IPS-NIHi11 (cell line): ENCODE measurements at regions not wholly inside any gene's neighbourhood (a gene's known extent, or its start where the extent isn't known, plus 50 kb on each side); places are given as distances from the start of the nearest gene placed in this dataset.

Experiments used
- DNase-seq: peaks from one replicate; pipeline ENCODE4 v3.0.0; 2012; ENCODE audit warnings: mixed read lengths, low spot score

- no peak for DNase-seq
Observed at GRCh38 chr1:232279909-232280400, 350.0 kb downstream of the SIPA1L2 start.

DNA sequence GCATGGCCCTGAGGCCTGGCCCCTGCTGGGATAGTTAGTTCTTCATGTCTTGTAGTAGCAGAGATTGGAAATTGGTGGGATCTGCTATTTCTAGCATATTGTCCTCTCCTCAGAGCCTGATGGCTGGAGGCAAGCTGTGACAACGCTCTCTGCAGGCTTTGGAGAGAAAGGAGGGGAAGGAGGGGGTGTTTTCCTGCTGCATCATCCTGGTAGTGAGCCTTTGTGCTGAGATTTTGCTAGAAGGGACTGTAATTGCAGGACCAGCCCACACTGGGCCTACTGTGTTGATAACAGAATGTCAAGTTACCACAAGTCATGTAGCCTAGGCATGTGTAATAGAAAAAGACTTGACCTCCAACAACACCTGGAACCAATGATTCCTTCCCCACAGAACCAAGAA, 351.0 kb downstream of the SIPA1L2 start:
- no peak for DNase-seq

DNA sequence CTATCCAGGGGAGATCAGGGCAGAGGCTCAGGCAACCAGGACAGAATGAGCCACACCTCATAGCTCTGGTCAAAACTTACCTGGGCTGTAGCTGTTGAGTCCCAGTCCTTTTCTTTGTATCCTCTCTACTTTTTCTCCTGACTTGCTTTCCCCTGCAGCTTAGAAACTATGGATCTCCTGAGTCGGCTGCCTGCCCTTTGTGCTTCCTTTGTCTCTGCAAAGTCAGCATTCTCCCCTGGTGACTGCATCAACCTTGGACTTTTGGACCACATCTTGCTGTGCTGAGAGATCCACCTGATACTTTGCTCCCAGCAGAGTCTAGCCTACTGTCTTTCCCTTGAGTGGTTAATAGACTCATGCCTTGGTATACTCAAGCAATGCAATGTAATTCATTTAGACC, 353.3 kb downstream of the SIPA1L2 start:
- DNase-seq: no peak

DNA sequence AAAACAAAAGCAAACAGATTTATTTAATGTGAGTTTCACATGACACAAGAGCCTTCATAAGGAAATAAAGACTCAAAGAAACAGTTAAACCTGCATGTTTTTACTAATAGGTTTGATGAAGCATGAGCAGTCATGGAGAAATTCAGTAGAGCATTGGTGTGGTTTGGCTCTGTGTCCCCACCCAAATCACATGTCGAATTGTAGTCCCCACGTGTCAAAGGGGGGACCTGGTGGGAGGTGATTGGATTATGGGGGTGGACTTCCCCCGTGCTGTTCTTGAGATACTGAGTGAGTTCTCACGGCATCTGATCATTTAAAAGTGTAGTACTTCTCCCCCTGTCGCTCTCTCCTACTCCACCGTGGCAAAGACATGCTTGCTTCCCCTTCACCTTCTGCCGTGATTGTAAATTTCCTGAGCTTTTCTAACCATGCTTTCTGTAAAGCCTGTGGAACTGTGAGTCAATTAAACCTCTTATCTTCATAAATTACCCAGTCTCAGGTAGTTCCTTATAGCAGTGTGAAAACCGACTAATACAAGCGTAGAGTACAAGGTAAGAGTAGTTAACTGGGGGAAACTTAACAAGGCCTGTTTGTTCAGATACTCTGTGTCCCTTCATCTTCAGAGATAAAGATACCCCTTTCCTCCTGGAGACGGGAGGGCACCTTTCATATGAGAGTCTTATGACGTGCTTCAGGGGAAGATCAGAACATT, 354.8 kb downstream of the SIPA1L2 start:
- no peak for DNase-seq

DNA sequence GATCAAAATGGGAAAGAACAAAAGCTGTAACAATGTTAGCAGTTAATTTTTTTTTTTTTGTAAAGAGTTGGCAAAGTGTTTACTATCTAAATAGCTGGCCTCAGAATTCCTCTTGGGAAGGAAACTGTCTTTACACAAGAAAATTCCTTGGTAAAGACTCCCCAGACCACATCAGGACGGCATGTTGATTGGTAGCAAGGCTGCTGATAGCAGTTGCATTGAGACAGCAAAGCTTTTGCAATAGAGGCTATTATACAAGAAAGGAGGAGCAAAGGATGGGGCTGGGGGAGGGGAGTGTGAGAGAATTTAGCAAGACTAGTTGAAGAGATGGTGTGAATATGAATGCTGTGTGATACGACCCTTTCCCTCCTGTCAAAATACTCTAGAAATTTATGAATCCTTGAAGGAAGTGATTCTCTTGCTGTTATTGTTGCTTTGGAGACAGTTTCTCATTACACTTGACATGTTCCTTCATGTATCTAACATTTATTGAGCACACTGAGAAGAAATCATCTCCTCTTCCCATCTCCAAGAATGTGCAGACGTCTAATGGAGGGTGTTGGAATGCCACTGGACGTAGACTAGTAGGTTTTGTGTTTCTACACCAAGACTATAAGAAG, 355.6 kb downstream of the SIPA1L2 start:
- DNase-seq: no peak

- DNase-seq: no peak
Observed at GRCh38 chr1:232273011-232273410, 356.9 kb downstream of the SIPA1L2 start.

DNA sequence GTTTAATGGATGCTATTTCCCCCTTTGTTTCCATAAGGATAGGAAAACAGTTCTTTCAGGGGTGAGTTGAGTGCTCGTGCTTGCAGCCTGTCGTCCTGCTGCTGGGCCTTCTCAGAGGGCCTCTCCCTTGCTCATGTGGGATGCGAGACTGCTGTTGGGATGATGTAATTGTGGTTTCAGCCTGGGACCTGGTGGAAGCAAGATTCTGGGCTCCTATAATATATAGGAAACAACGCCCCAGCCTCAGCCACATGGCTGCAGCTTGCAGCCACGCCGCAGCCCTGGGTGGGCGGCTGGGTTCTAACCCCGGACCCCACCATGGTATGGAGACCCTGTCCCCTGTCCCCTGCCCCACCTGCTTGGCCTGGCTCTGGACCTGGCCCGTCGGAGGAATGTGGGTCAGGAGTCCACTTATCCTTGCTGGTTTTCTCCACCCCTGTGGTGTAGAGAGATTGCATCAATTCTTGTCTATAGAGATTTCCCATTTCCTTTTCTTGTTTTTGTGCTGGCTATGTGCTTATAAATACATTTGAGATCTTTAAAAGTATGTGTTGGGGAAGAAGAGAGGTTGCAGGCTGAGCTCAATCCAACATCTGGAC, 357.8 kb downstream of the SIPA1L2 start:
- no peak for DNase-seq

- no peak for DNase-seq
Observed at GRCh38 chr1:232271299-232271698, 358.6 kb downstream of the SIPA1L2 start.

- DNase-seq: no peak
Observed at GRCh38 chr1:232269988-232270387, 359.9 kb downstream of the SIPA1L2 start.

DNA sequence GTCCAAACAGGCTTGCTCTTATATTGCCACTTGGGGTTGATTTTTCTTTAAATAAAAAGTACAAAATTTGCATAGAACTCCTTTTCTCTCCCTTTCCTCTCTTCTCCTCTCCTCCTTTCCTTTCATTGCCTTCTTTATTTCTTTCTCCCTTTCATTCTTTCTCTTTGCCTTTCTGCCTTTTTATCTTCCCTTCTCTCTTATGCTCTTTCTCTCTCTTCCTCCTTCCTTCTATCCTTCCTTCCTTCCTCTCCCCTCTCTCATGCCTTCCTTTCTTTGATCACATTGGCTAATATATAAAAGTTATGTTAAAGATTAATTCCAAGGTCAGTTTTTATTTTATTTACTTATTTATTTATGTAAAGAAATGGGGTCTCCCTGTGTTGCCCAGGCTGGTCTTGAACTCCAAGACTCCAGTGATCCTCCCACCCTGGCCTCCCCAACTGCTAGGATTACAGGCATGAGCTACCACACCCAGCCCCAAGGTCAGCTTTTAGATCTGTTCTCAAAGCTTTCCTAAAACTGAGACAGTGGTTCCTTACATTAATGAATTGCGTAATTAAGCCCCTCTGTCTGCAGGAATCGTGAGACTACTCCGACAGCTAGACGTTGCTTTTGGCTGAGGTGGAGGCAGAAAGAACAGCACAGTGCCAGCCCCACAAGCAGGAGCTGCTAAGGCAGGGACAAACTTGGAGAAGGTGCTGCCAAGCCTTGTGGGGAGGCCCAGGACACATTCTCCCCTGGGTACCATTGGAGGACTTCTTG, 361.9 kb downstream of the SIPA1L2 start:
- DNase-seq: no peak

GRCh38 chr1:232267092-232267836, 362.7 kb downstream of the SIPA1L2 start:
- no peak for DNase-seq

- DNase-seq: no peak
Observed at GRCh38 chr1:232263452-232263851, 366.5 kb downstream of the SIPA1L2 start.

DNA sequence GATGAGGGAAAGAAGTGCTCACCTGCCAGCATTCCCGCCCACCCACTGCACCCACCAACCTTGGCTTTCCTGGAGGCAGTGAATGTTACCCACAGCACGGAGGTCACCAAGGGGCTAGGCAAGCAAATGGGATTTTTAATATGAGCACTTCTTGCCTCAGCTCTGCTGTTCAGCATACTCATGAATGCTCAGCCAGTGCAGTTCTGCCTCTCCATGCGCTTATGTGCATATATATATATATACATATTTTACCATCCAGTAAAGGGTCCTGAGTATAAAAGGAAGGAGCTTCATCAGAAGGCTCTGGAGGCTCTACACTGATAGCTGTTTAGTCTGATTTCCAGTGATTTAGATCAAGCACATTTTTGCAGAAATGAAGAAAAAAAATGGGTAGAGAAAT, 366.9 kb downstream of the SIPA1L2 start:
- DNase-seq: no peak

DNA sequence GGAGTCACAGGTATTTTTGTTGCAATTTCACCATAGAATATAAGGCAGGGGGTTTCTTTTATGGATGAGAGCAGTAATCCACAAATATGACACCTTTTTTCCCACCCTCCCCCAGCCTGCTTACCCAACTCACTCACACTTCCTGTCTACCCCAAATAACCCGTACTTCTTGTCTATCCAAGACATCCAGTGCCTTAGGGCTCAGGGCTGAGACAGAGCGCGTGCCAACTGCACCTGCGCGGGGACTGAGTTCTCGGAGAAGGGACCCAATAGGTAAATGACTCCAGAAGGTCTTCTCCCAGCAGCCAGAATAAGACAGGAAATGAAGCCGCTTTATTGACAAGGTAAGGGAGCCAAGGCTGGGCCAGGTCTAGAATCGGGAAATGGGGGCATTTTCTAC, 369.1 kb downstream of the SIPA1L2 start:
- no peak for DNase-seq

GRCh38 chr1:232260045-232260444, 369.9 kb downstream of the SIPA1L2 start:
- no peak for DNase-seq

DNA sequence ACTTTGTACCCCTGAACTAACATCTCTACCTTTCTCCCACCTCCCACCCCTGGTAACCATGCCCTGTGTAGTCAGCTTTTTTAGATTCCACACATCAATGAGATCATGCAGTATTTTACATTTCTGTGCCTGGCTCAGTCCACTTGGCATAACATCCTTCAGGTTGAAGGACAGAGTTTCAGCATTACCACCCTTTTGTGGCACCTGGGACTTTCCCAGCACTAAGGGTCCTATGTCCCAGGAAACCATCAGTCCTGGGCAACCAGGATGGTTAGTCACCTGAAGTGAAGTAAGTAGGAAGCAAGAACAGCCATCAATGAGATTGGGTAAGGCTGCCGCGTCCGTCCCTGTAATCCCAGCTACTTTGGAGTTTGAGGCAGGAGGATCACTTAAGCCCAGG, 370.6 kb downstream of the SIPA1L2 start:
- no peak for DNase-seq

GRCh38 chr1:232252546-232253118, 377.3 kb downstream of the SIPA1L2 start:
- no peak for DNase-seq

DNA sequence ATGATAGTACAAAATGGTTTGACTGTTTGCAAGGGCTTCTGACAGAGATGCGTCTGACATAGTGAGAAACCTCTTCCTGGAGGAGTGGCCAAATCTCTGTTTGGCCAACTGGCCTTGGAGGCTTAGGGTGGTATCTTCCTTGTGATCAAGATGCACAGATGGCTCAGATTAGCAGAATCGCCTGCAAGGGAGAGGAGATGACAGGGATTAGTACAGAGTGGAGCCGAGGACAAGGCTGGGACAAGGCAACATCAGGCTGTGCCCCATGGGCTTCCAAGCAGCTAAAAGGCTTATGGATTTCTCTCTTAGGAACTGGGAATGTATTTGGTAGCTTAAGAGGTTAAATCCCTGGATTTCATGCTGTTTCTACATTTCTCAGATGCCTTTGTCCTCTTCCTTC, 379.1 kb downstream of the SIPA1L2 start:
- DNase-seq: no peak

DNA sequence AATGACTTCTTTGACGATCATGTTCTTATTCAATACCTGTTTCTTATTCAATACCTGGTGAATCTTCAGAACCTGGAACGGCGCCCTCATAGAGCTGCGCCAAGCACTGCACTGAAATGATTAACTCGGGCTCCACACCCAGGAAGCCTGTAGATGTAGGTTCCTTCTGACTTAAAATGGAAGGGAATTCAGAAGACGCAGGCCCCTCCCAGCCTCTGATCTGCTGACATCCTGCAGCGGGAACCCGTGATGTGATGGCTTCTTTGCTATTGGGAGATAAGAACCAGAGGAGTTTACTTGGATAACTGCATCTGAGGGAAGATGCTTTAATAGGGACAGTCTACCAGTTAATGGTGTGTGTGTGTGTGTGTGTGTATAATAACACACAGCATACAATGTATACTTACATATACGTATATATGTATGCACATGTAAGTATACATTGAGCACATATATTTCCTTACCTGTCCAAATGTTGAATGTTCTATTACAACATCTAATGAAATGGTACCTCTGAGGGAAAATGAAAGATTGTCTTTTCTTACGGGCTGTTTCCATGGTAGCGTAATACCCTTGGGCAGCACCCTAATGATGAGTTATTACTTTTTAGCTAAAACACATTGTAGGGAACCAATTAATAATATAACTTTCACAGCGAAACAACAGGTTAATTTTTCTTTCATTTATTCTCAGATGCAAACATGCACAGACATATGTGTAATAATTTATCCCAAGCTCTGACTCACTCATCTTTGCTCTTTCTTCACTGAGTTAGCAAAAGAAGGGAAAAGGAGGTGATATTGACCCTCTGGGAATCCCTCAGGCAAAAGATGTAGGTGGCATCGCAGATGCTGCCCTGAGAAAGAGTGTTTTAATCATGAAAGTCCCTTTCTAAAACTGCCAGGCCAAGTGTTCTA, 379.8 kb downstream of the SIPA1L2 start:
- no peak for DNase-seq

DNA sequence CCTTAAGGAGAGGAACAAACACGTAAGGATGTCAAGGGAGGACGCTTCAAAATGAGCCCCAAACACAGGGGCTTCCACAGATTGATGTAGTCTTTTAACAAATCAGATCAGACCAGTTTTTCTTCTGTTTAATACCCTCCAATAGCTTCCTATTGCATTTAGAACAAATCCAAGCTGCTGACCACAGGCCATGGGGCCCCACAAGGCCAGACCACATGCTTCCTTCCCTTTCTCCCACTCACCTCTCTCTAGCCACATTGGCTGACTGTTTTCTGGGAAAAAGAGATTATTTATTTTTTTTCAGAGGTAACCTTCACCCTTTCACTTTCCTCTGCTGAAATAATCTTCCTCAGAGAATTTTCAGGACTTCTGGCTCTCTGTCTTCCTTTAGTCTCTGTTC, 380.6 kb downstream of the SIPA1L2 start:
- no peak for DNase-seq
